Thymus (tissue), 11 donors: ENCODE measurements at regions not wholly inside any gene's neighbourhood (a gene's known extent, or its start where the extent isn't known, plus 50 kb on each side); places are given as distances from the start of the nearest gene placed in this dataset.

Experiments
- DNase-seq, 9 donors: peaks; one replicate each; pipeline ENCODE4 v3.0.0-alpha.2; 2013; ENCODE audit warnings: low spot score in 9 of 9, low read depth in 6 of 9, missing footprints in 1 of 9
- H3K27ac ChIP-seq, 2 donors: one replicate each; pipeline ENCODE4 v1.5.1; 2013; ENCODE audit warnings: control low read depth in 1 of 2, low read depth in 1 of 2, low read length in 1 of 2, mild to moderate bottlenecking in 1 of 2, moderate library complexity in 1 of 2
- H3K27me3 ChIP-seq, 2 donors: one replicate each; pipeline ENCODE4 v1.5.1; 2013; ENCODE audit warnings: low read length in 1 of 2; ENCODE audit not compliant: control insufficient read depth in 2 of 2, insufficient read depth in 1 of 2
- H3K36me3 ChIP-seq, 2 donors: one replicate each; pipeline ENCODE4 v1.5.1; 2013; ENCODE audit warnings: low read length in 1 of 2, mild to moderate bottlenecking in 1 of 2, moderate library complexity in 1 of 2; ENCODE audit not compliant: control insufficient read depth in 2 of 2, insufficient read depth in 2 of 2
- H3K4me1 ChIP-seq, 2 donors: one replicate each; pipeline ENCODE4 v1.5.1; 2013; ENCODE audit warnings: low read length in 2 of 2; ENCODE audit not compliant: control insufficient read depth in 2 of 2, insufficient read depth in 2 of 2
- H3K4me3 ChIP-seq, 2 donors: one replicate each; pipeline ENCODE4 v1.5.1; 2013; ENCODE audit warnings: low read length in 2 of 2, control low read depth in 1 of 2, mild to moderate bottlenecking in 1 of 2
- H3K9me3 ChIP-seq, 2 donors: one replicate each; pipeline ENCODE4 v1.5.1; 2013; ENCODE audit warnings: low read length in 1 of 2, mild to moderate bottlenecking in 1 of 2; ENCODE audit not compliant: control insufficient read depth in 2 of 2, insufficient read depth in 1 of 2
- WGBS: extraction: QIAGEN DNeasy Blood & Tissue Kit; methylation state at CpG from one replicate; pipeline ENCODE4 v1.1.7; 2013; 5-methylcytosine and 5-hydroxymethylcytosine counted together
- donor health status: healthy.

GRCh38 chr11:81870815-81871214 is 862.8 kb downstream of the FAM181B start:
- H3K27me3 ChIP-seq = no peaks in the 10 kb centered on the region
- no peak for DNase-seq
- no peaks in the 10 kb centered on the region for H3K36me3 ChIP-seq
- no peak overlapping the region for H3K4me3 ChIP-seq
- no peaks in the 10 kb centered on the region for H3K9me3 ChIP-seq
- peaks cover 3% of the 10 kb centered on the region in 2 donors for H3K4me1 ChIP-seq
- H3K27ac ChIP-seq = no peak overlapping the region
- 95% methylated on average over 2 of the region's 2 CpGs for WGBS

- Histone ChIP-seq H3K27ac (peak overlapping the region in 1 of 2 donors; percentile 50), H3K4me3 (no peak overlapping the region), H3K4me1 (peaks cover 3% of the 10 kb centered on the region in 2 donors), H3K9me3 (no peaks in the 10 kb centered on the region), H3K36me3 (no peaks in the 10 kb centered on the region), H3K27me3 (no peaks in the 10 kb centered on the region)
- DNase-seq = peak in 3 of 9 donors; percentile 6 to 19 (median 7)
- WGBS = 17% methylated on average over 3 of the region's 3 CpGs
These were observed 863.6 kb downstream of the FAM181B start for GRCh38 chr11:81870066-81870412.

- DNase-seq = peak in 8 of 9 donors; percentile 27 to 86 (median 54)
- no peaks in the 10 kb centered on the region for H3K36me3 ChIP-seq
- H3K27ac ChIP-seq = peak overlapping the region; percentile 36 to 52
- peaks cover 3% of the 10 kb centered on the region in 2 donors for H3K4me1 ChIP-seq
- WGBS = 49% methylated on average over 1 of the region's 1 CpG
- no peaks in the 10 kb centered on the region for H3K27me3 ChIP-seq
- H3K4me3 ChIP-seq = no peak overlapping the region
- H3K9me3 ChIP-seq = no peaks in the 10 kb centered on the region
These were observed 864.2 kb downstream of the FAM181B start for GRCh38 chr11:81869351-81870065.

- Histone ChIP-seq H3K27me3 (no peaks in the 10 kb centered on the region), H3K9me3 (no peaks in the 10 kb centered on the region), H3K27ac (no peak overlapping the region), H3K4me1 (peaks cover 3% of the 10 kb centered on the region in 2 donors), H3K36me3 (no peaks in the 10 kb centered on the region), H3K4me3 (no peak overlapping the region)
- 92% methylated on average over 2 of the region's 2 CpGs for WGBS
- DNase-seq = no peak
These were observed 866.8 kb downstream of the FAM181B start for GRCh38 chr11:81866896-81867295.

- no peak for DNase-seq
- Histone ChIP-seq H3K9me3 (no peaks in the 10 kb centered on the region), H3K27me3 (no peaks in the 10 kb centered on the region), H3K4me3 (no peak overlapping the region), H3K36me3 (no peaks in the 10 kb centered on the region), H3K4me1 (no peaks in the 10 kb centered on the region), H3K27ac (no peak overlapping the region)
- 81% methylated on average over 4 of the region's 4 CpGs for WGBS
These were observed 876.3 kb downstream of the FAM181B start for GRCh38 chr11:81857386-81857785.

- no peaks in the 10 kb centered on the region for H3K9me3 ChIP-seq
- H3K36me3 ChIP-seq = no peaks in the 10 kb centered on the region
- no peaks in the 10 kb centered on the region for H3K27me3 ChIP-seq
- no peaks in the 10 kb centered on the region for H3K4me1 ChIP-seq
- DNase-seq = no peak
- no peak overlapping the region for H3K27ac ChIP-seq
- WGBS = 64% methylated on average over 1 of the region's 1 CpG
- H3K4me3 ChIP-seq = no peak overlapping the region
These were observed 879.9 kb downstream of the FAM181B start for GRCh38 chr11:81853791-81854190.

- no peaks in the 10 kb centered on the region for H3K9me3 ChIP-seq
- no peaks in the 10 kb centered on the region for H3K27me3 ChIP-seq
- 82% methylated on average over 1 of the region's 1 CpG for WGBS
- no peaks in the 10 kb centered on the region for H3K36me3 ChIP-seq
- no peak overlapping the region for H3K27ac ChIP-seq
- H3K4me3 ChIP-seq = no peak overlapping the region
- no peak for DNase-seq
- H3K4me1 ChIP-seq = no peaks in the 10 kb centered on the region
These were observed 880.8 kb downstream of the FAM181B start for GRCh38 chr11:81852896-81853295.

- Histone ChIP-seq H3K36me3 (no peaks in the 10 kb centered on the region), H3K4me3 (no peak overlapping the region), H3K27me3 (no peaks in the 10 kb centered on the region), H3K27ac (no peak overlapping the region), H3K4me1 (no peaks in the 10 kb centered on the region), H3K9me3 (no peaks in the 10 kb centered on the region)
- no peak for DNase-seq
- WGBS = 89% methylated on average over 5 of the region's 5 CpGs
These were observed 893.3 kb downstream of the FAM181B start for GRCh38 chr11:81840380-81840779.

- WGBS = 82% methylated on average over 1 of the region's 1 CpG
- Histone ChIP-seq H3K27ac (no peak overlapping the region), H3K4me1 (no peaks in the 10 kb centered on the region), H3K9me3 (no peaks in the 10 kb centered on the region), H3K4me3 (no peak overlapping the region), H3K36me3 (no peaks in the 10 kb centered on the region), H3K27me3 (no peaks in the 10 kb centered on the region)
- DNase-seq = no peak
These were observed 893.7 kb downstream of the FAM181B start for GRCh38 chr11:81839976-81840375.
